ENCODE measurements at regions not wholly inside any gene's neighbourhood (a gene's known extent, or its start where the extent isn't known, plus 50 kb on each side); places are given as distances from the start of the nearest gene placed in this dataset.

- Histone ChIP-seq H3K4me1 (ENCODE audit: insufficient read depth, low read length) (no peaks in the 10 kb centered on the region), H3K4me3 (ENCODE audit: low read length in 2 of 2) (no peak overlapping the region), H3K36me3 (ENCODE audit: insufficient read depth, low read length) (no peaks in the 10 kb centered on the region), H3K9me3 (ENCODE audit: control insufficient read depth in 1 of 2, low read length in 2 of 2) (no peaks in the 10 kb centered on the region), H3K27me3 (ENCODE audit: insufficient read depth, low read length) (no peaks in the 10 kb centered on the region), H3K27ac (ENCODE audit: low read depth, low read length) (no peak overlapping the region)
- no peaks in the 10 kb centered on the region for H3K36me3 Mint-ChIP-seq
- no peak overlapping the region for H3K27ac Mint-ChIP-seq
- intact Hi-C loops (cut with micrococcal nuclease): no loop called here
- DNase-seq: no peak
- POLR2A ChIA-PET (ENCODE audit: partially characterized antibody): no interaction called here
- H3K27me3 Mint-ChIP-seq: peaks cover 0 to under 1% of the 10 kb centered on the region in 2 donors
- H3K9me3 Mint-ChIP-seq: no peaks in the 10 kb centered on the region
- H3K4me1 Mint-ChIP-seq: peaks cover 0 to 8% (median 3%) of the 10 kb centered on the region in 4 donors
- no peak overlapping the region for H3K4me3 Mint-ChIP-seq
- CTCF ChIA-PET (ENCODE audit: partially characterized antibody): no interaction called here
Measured at GRCh38 chr5:77876862-77877502, 100.8 kb upstream of the TBCA start.

DNA sequence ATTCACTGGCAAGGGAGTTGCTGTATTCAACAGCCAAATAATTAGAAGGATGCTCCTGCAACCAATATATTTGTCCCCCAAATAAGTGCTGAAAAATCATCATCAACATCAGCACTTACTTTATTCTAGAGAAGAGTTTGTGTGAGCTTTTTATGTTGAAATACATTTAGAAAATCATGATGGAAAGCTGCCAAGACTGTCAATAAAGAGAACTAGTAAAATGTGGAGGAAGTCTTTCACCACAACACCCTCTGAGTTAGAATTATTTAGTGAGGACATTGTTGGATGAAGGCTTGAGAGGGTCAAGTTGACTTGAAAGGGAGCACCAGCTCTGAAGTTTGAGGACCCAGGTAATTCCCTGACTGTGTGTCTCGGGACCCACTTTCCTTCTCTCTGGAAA lies 100.2 kb upstream of the TBCA start:
- no peak overlapping the region for H3K27ac Mint-ChIP-seq
- Histone ChIP-seq H3K4me3 (ENCODE audit: low read length in 2 of 2) (no peak overlapping the region), H3K4me1 (ENCODE audit: insufficient read depth, low read length) (no peaks in the 10 kb centered on the region), H3K9me3 (ENCODE audit: control insufficient read depth in 1 of 2, low read length in 2 of 2) (no peaks in the 10 kb centered on the region), H3K36me3 (ENCODE audit: insufficient read depth, low read length) (no peaks in the 10 kb centered on the region), H3K27me3 (ENCODE audit: insufficient read depth, low read length) (no peaks in the 10 kb centered on the region), H3K27ac (ENCODE audit: low read depth, low read length) (no peak overlapping the region)
- ChIA-PET POLR2A (ENCODE audit: partially characterized antibody) (no interaction called here), CTCF (ENCODE audit: partially characterized antibody) (no interaction called here)
- no peaks in the 10 kb centered on the region for H3K36me3 Mint-ChIP-seq
- no peaks in the 10 kb centered on the region for H3K27me3 Mint-ChIP-seq
- intact Hi-C loops (cut with micrococcal nuclease): no loop called here
- no peak overlapping the region for H3K4me3 Mint-ChIP-seq
- no peaks in the 10 kb centered on the region for H3K9me3 Mint-ChIP-seq
- DNase-seq: no peak
- H3K4me1 Mint-ChIP-seq: peaks cover 0 to 8% (median 3%) of the 10 kb centered on the region in 4 donors

- Mint-ChIP-seq H3K27me3 (no peaks in the 10 kb centered on the region), H3K36me3 (no peaks in the 10 kb centered on the region), H3K4me1 (peaks cover 0 to 8% (median 3%) of the 10 kb centered on the region in 4 donors), H3K27ac (no peak overlapping the region), H3K9me3 (peaks cover 0 to under 1% (median 0%) of the 10 kb centered on the region in 8 donors), H3K4me3 (no peak overlapping the region)
- POLR2A ChIA-PET (ENCODE audit: partially characterized antibody): no interaction called here
- intact Hi-C loops (cut with micrococcal nuclease): no loop called here
- Histone ChIP-seq H3K27ac (ENCODE audit: low read depth, low read length) (no peak overlapping the region), H3K9me3 (ENCODE audit: control insufficient read depth in 1 of 2, low read length in 2 of 2) (no peaks in the 10 kb centered on the region), H3K4me3 (ENCODE audit: low read length in 2 of 2) (no peak overlapping the region), H3K36me3 (ENCODE audit: insufficient read depth, low read length) (no peaks in the 10 kb centered on the region), H3K4me1 (ENCODE audit: insufficient read depth, low read length) (no peaks in the 10 kb centered on the region), H3K27me3 (ENCODE audit: insufficient read depth, low read length) (no peaks in the 10 kb centered on the region)
- CTCF ChIA-PET (ENCODE audit: partially characterized antibody): no interaction called here
- DNase-seq: no peak
Measured at GRCh38 chr5:77874691-77875090, 98.6 kb upstream of the TBCA start.

DNA sequence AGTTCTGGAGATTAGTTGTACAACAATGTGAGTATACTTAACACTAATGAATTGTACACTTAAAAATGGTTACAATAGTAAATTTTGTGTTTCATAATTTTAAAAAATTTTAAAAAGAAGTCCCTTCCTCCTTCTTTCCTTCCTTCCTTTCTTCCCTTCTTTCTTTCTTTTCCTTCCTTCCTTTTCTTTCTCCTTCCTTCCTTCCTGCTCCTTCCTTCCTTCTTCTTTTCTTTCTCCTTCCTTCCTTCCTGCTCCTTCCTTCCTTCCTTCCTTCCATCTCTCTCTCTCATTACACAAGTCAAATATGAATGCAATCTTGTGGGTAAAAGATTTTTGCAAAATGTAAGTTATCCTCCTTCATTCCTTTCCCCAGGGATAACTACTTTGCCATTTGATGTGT lies 97.1 kb upstream of the TBCA start:
- no peak for DNase-seq
- no peaks in the 10 kb centered on the region for H3K36me3 Mint-ChIP-seq
- H3K27ac ChIP-seq (ENCODE audit: low read depth, low read length): no peak overlapping the region
- no peaks in the 10 kb centered on the region for H3K36me3 ChIP-seq (ENCODE audit: insufficient read depth, low read length)
- H3K4me1 ChIP-seq (ENCODE audit: insufficient read depth, low read length): no peaks in the 10 kb centered on the region
- CTCF ChIA-PET (ENCODE audit: partially characterized antibody): no interaction called here
- H3K4me3 ChIP-seq (ENCODE audit: low read length in 2 of 2): no peak overlapping the region
- H3K9me3 ChIP-seq (ENCODE audit: control insufficient read depth in 1 of 2, low read length in 2 of 2): no peaks in the 10 kb centered on the region
- no peak overlapping the region for H3K4me3 Mint-ChIP-seq
- peaks cover 0 to 8% (median 3%) of the 10 kb centered on the region in 4 donors for H3K4me1 Mint-ChIP-seq
- H3K27me3 ChIP-seq (ENCODE audit: insufficient read depth, low read length): no peaks in the 10 kb centered on the region
- no peaks in the 10 kb centered on the region for H3K27me3 Mint-ChIP-seq
- intact Hi-C loops (cut with micrococcal nuclease): no loop called here
- peaks cover 0 to 2% (median 0%) of the 10 kb centered on the region in 8 donors for H3K9me3 Mint-ChIP-seq
- H3K27ac Mint-ChIP-seq: no peak overlapping the region
- POLR2A ChIA-PET (ENCODE audit: partially characterized antibody): no interaction called here

- no peak overlapping the region for H3K4me3 ChIP-seq (ENCODE audit: low read length in 2 of 2)
- no peaks in the 10 kb centered on the region for H3K4me1 ChIP-seq (ENCODE audit: insufficient read depth, low read length)
- H3K27me3 ChIP-seq (ENCODE audit: insufficient read depth, low read length): no peaks in the 10 kb centered on the region
- CTCF ChIA-PET (ENCODE audit: partially characterized antibody): no interaction called here
- POLR2A ChIA-PET (ENCODE audit: partially characterized antibody): no interaction called here
- Mint-ChIP-seq H3K36me3 (no peaks in the 10 kb centered on the region), H3K27ac (no peak overlapping the region), H3K9me3 (peaks cover 0 to 2% (median 0%) of the 10 kb centered on the region in 8 donors), H3K4me3 (no peak overlapping the region), H3K4me1 (peaks cover 0 to 5% (median 2%) of the 10 kb centered on the region in 4 donors), H3K27me3 (no peaks in the 10 kb centered on the region)
- no peak for DNase-seq
- no peaks in the 10 kb centered on the region for H3K9me3 ChIP-seq (ENCODE audit: control insufficient read depth in 1 of 2, low read length in 2 of 2)
- H3K36me3 ChIP-seq (ENCODE audit: insufficient read depth, low read length): no peaks in the 10 kb centered on the region
- intact Hi-C loops (cut with micrococcal nuclease): no loop called here
- H3K27ac ChIP-seq (ENCODE audit: low read depth, low read length): no peak overlapping the region
Measured at GRCh38 chr5:77871946-77872345, 95.8 kb upstream of the TBCA start.

DNA sequence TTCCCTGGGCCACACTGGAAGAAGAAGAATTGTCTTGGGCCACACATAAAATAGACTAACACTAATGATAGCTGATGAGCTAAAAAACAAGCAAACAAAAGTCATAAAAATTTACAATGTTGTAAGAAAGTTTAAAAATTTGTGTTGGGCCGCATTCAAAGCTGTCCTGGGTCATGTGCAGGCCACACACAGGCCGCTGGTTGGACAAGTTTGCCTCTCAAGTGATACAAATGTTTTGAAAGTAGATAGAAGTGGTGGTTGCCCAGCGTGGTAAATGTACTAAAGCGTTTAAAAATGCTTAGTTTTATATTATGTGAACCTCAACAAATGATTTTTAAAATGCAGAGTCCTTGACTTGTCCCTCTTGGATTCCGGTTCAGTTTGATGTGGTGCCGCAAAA lies 94.9 kb upstream of the TBCA start:
- Histone ChIP-seq H3K27me3 (ENCODE audit: insufficient read depth, low read length) (no peaks in the 10 kb centered on the region), H3K4me3 (ENCODE audit: low read length in 2 of 2) (no peak overlapping the region), H3K9me3 (ENCODE audit: control insufficient read depth in 1 of 2, low read length in 2 of 2) (no peaks in the 10 kb centered on the region), H3K36me3 (ENCODE audit: insufficient read depth, low read length) (no peaks in the 10 kb centered on the region), H3K4me1 (ENCODE audit: insufficient read depth, low read length) (no peaks in the 10 kb centered on the region), H3K27ac (ENCODE audit: low read depth, low read length) (no peak overlapping the region)
- ChIA-PET CTCF (ENCODE audit: partially characterized antibody) (no interaction called here), POLR2A (ENCODE audit: partially characterized antibody) (no interaction called here)
- intact Hi-C loops (cut with micrococcal nuclease): no loop called here
- Mint-ChIP-seq H3K9me3 (peaks cover 0 to 2% (median 0%) of the 10 kb centered on the region in 8 donors), H3K27me3 (peaks cover 0 to 5% of the 10 kb centered on the region in 2 donors), H3K4me1 (no peaks in the 10 kb centered on the region), H3K4me3 (no peak overlapping the region), H3K27ac (no peak overlapping the region), H3K36me3 (no peaks in the 10 kb centered on the region)
- DNase-seq: no peak

- H3K27me3 ChIP-seq (ENCODE audit: insufficient read depth, low read length): no peaks in the 10 kb centered on the region
Measured at GRCh38 chr5:77869116-77869798, 93.1 kb upstream of the TBCA start.

More at GRCh38 chr5:77869116-77869798, 93.1 kb upstream of the TBCA start:
- intact Hi-C loops (cut with micrococcal nuclease): no loop called here
- Mint-ChIP-seq H3K4me3 (no peak overlapping the region), H3K27me3 (peaks cover 0 to 5% of the 10 kb centered on the region in 2 donors), H3K4me1 (no peaks in the 10 kb centered on the region), H3K27ac (no peak overlapping the region), H3K9me3 (peaks cover 0 to 2% (median 0%) of the 10 kb centered on the region in 8 donors), H3K36me3 (no peaks in the 10 kb centered on the region)
- ChIA-PET POLR2A (ENCODE audit: partially characterized antibody) (no interaction called here), CTCF (ENCODE audit: partially characterized antibody) (no interaction called here)
- Histone ChIP-seq H3K4me1 (ENCODE audit: insufficient read depth, low read length) (no peaks in the 10 kb centered on the region), H3K36me3 (ENCODE audit: insufficient read depth, low read length) (no peaks in the 10 kb centered on the region), H3K4me3 (ENCODE audit: low read length in 2 of 2) (no peak overlapping the region), H3K27ac (ENCODE audit: low read depth, low read length) (no peak overlapping the region), H3K9me3 (ENCODE audit: control insufficient read depth in 1 of 2, low read length in 2 of 2) (no peaks in the 10 kb centered on the region)
- no peak for DNase-seq
